ENCODE measurements at regions not wholly inside any gene's neighbourhood (a gene's known extent, or its start where the extent isn't known, plus 50 kb on each side); places are given as distances from the start of the nearest gene placed in this dataset.

DNA sequence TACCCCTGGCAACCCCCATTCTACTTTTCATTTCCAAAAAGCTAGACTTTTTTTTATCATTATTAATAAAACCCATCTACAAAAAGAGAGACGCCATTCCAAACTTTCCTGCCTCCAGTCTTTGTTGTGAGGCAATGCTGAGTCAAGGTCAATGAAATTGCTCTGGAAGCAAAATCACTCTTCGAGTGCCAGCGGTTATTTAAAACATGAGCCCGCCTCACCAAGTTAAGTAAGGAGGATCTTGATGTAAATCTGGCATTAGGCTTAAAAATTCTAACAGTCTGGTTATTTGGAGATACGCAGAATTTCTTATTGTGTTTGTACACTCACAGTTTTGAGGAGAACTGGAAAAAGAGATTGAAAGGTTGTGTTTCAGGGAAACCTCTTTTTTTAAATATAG, 1196.3 kb downstream of the TYW1 start:
- no peak for TF ChIP-seq CTCF (IDR thresholded peaks at IDR 0.05; ENCODE audit: borderline replicate concordance, extremely low read depth, low read length, poor library complexity, severe bottlenecking)
- TF ChIP-seq EZH2 (IDR thresholded peaks at IDR 0.05; ENCODE audit: borderline replicate concordance, low read depth, low read length, severe bottlenecking): no peak

Data from DND-41 (cell line).